K562 (cell line): ENCODE measurements at regions not wholly inside any gene's neighbourhood (a gene's known extent, or its start where the extent isn't known, plus 50 kb on each side); places are given as distances from the start of the nearest gene placed in this dataset.

Source experiments
- ATAC-seq: fragments of 200-7000 bp; cut with Tn5 transposase; 3 replicates; pipeline ENCODE4 v1.9.1; 2020; ENCODE audit warnings: moderate library complexity
- BruUV-seq: library from RNA; stranded (reverse); fragments of 400-500 nt; replicated peaks from 2 replicates; lab custom pipeline; 2021; lab: Mats Ljungman, UMichigan
- CTCF ChIA-PET: fragments of 300-600 bp; formaldehyde crosslinking; extraction: SDS; loops from one replicate; lab custom pipeline; 2021; ENCODE audit warnings: low intra/inter-chr PET ratio; lab: Yijun Ruan, JAX
- POLR2A ChIA-PET: fragments of 300-600, 350-650 bp; sonication (Branson Sonifier 250); formaldehyde crosslinking; extraction: SDS; loops from one replicate; lab custom pipeline; 2021; ENCODE audit warnings: antibody characterized with exemption, inconsistent platforms; lab: Yijun Ruan, JAX
- DNase-seq, 4 experiments: peaks; one replicate each; pipeline versions ENCODE4 v3.0.0 to v3.0.0-alpha.2; 2011 to 2018; ENCODE audit warnings: low spot score in 3 of 4, mixed read lengths in 3 of 4; ENCODE audit errors: extremely low read depth in 1 of 4
- FAIRE-seq: peaks from 2 replicates; lab custom pipeline; 2011; peaks lifted over from hg19 to GRCh38; lab: Jason Lieb, UNC
- H2AFZ ChIP-seq: 2 replicates; pipeline ENCODE4 v1.6.0; 2011; ENCODE audit warnings: low read depth, low read length, control low read depth, inconsistent platforms
- H3K27ac ChIP-seq: fragments of 200-600 bp; 3 replicates; pipeline ENCODE4 v1.8.0; 2011; ENCODE audit warnings: low read depth, mild to moderate bottlenecking, control low read depth, inconsistent platforms, low read length, moderate library complexity, mixed read lengths; ENCODE audit errors: extremely low read depth
- H3K27me3 ChIP-seq, 2 experiments: fragments of 300-600 bp in 1 of 2; 2 replicates in 1 of 2; 3 replicates in 1 of 2; pipeline versions ENCODE4 v1.6.0 to v1.8.0; 2011; ENCODE audit warnings: inconsistent platforms in 2 of 2, low read length in 2 of 2, mild to moderate bottlenecking in 1 of 2, mixed read lengths in 1 of 2, moderate library complexity in 1 of 2; ENCODE audit not compliant: control insufficient read depth in 2 of 2, insufficient read depth in 2 of 2
- H3K36me3 ChIP-seq: fragments of 300-600 bp; 3 replicates; pipeline ENCODE4 v1.8.0; 2011; ENCODE audit warnings: mild to moderate bottlenecking, low read length, inconsistent platforms; ENCODE audit not compliant: control insufficient read depth, insufficient read depth
- H3K4me1 ChIP-seq, 2 experiments: fragments of 200-600 bp in 1 of 2; replicated peaks in 1 of 2; 2 replicates in 1 of 2; 3 replicates in 1 of 2; pipeline versions ENCODE4 v1.5.1 to v1.8.0; 2011; ENCODE audit warnings: inconsistent platforms in 2 of 2, low read length in 2 of 2, mild to moderate bottlenecking in 1 of 2, mixed read lengths in 1 of 2, moderate library complexity in 1 of 2; ENCODE audit not compliant: control insufficient read depth in 2 of 2, insufficient read depth in 2 of 2
- H3K4me2 ChIP-seq: 2 replicates; pipeline ENCODE4 v1.6.1; 2011; ENCODE audit warnings: low read length, control low read depth, inconsistent platforms, mixed read lengths; ENCODE audit not compliant: insufficient read depth
- H3K4me3 ChIP-seq: fragments of 200-600 bp; sonication (generic), shearing (Covaris generic); 2 replicates; pipeline ENCODE4 v1.5.1; 2016; ENCODE audit warnings: control low read depth, inconsistent platforms
- H3K79me2 ChIP-seq: fragments of 200-600 bp; 3 replicates; pipeline ENCODE4 v1.8.0; 2011; ENCODE audit warnings: low read length, inconsistent platforms; ENCODE audit not compliant: control insufficient read depth, insufficient read depth
- H3K9ac ChIP-seq, 2 experiments: 2 replicates each; pipeline versions ENCODE4 v1.6.0 to v1.6.1; 2011; ENCODE audit warnings: low read depth in 2 of 2, low read length in 2 of 2, control low read depth in 1 of 2, inconsistent platforms in 1 of 2, mild to moderate bottlenecking in 1 of 2, mixed read lengths in 1 of 2; ENCODE audit not compliant: insufficient read depth in 1 of 2
- H3K9me1 ChIP-seq: one replicate; pipeline ENCODE4 v1.6.0; 2011; ENCODE audit warnings: inconsistent platforms, mild to moderate bottlenecking, low read length, moderate library complexity; ENCODE audit not compliant: control insufficient read depth, insufficient read depth
- H3K9me3 ChIP-seq: replicated peaks from 2 replicates; pipeline ENCODE4 v1.5.1; 2011; ENCODE audit warnings: low read depth, low read length, inconsistent platforms; ENCODE audit not compliant: control insufficient read depth, insufficient read depth
- H4K20me1 ChIP-seq: replicated peaks from 2 replicates; pipeline ENCODE4 v1.6.1; 2011; ENCODE audit warnings: low read length, inconsistent platforms, mixed read lengths; ENCODE audit not compliant: control insufficient read depth, insufficient read depth
- ATF6 ChIP-seq: sonication (generic); formaldehyde crosslinking; IDR thresholded peaks from 2 replicates; pipeline ENCODE4 v1.4.0; 2020; ENCODE audit warnings: mild to moderate bottlenecking, missing genetic modification reagents
- CAMTA2 ChIP-seq: fragments of 250-450 bp; sonication (Bioruptor Pico); conservative IDR thresholded peaks from 2 replicates; pipeline ENCODE4 v1.5.1; 2022
- DPF2 ChIP-seq: fragments of 450-650 bp; IDR thresholded peaks from 2 replicates; pipeline ENCODE4 v1.6.1; 2016
- GTF2F1 ChIP-seq: IDR thresholded peaks from 2 replicates; pipeline ENCODE4 v1.6.1; 2011; ENCODE audit warnings: low read depth, low read length, improper control_type of control experiment
- NR2F6 ChIP-seq: fragments of 450-650 bp; formaldehyde crosslinking; IDR thresholded peaks from 2 replicates; pipeline ENCODE4 v1.4.0; 2020; ENCODE audit warnings: mild to moderate bottlenecking
- NR4A1 ChIP-seq, 2 experiments: fragments of 250-450 bp in 1 of 2; fragments of 450-650 bp in 1 of 2; sonication (Bioruptor Pico) in 1 of 2; IDR thresholded peaks; 2 replicates each; pipeline versions ENCODE4 v1.4.0 to v1.6.1; 2016 to 2020; ENCODE audit warnings: mild to moderate bottlenecking in 2 of 2, missing compliant biosample characterization in 1 of 2, missing genetic modification characterization in 1 of 2, moderate library complexity in 1 of 2
- NUFIP1 ChIP-seq: fragments of 450-650 bp; IDR thresholded peaks from 2 replicates; pipeline ENCODE4 v1.6.1; 2018; ENCODE audit not compliant: partially characterized antibody
- RFX7 ChIP-seq: fragments of 250-450 bp; sonication (Bioruptor Pico); IDR thresholded peaks from 2 replicates; pipeline ENCODE4 v1.5.1; 2021; ENCODE audit warnings: mild to moderate bottlenecking
- ZFPM2 ChIP-seq: fragments of 250-450 bp; sonication (Bioruptor Pico); IDR thresholded peaks from 2 replicates; pipeline ENCODE4 v1.5.1; 2022; ENCODE audit warnings: mild to moderate bottlenecking
- ZNF23 ChIP-seq: fragments of 250-450 bp; sonication (Bioruptor Pico); IDR thresholded peaks from 2 replicates; pipeline ENCODE4 v1.4.0; 2020; ENCODE audit warnings: mild to moderate bottlenecking
- WGBS: fragments of 100-300 bp; shearing (Covaris generic); methylation state at CpG from one replicate; pipeline ENCODE4 v1.1.6; 2016; ENCODE audit warnings: low coverage, mixed read lengths; ENCODE audit not compliant: insufficient coverage; ENCODE audit errors: missing lambda C conversion rate; 5-methylcytosine and 5-hydroxymethylcytosine counted together
- in situ Hi-C: fragments of 300-500 bp; cut with MboI; formaldehyde crosslinking; loops from 4 replicates; pipeline ENCODE4 v1.15.0; 2018; ENCODE audit warnings: inconsistent platforms, mixed read lengths
- intact Hi-C: fragments of 100-400 bp; cut with micrococcal nuclease; formaldehyde crosslinking; loops from 2 replicates; pipeline ENCODE4 v1.14.2; 2022
- TF ChIP-seq, protein P1 (sequence below): fragments of 250-450 bp; sonication (Bioruptor Pico); IDR thresholded peaks from 2 replicates; pipeline ENCODE4 v1.8.0; 2022; ENCODE audit warnings: moderate library complexity, mild to moderate bottlenecking, inconsistent platforms
- TF ChIP-seq, protein P2 (sequence below), 2 experiments: IDR thresholded peaks in 1 of 2; conservative IDR thresholded peaks in 1 of 2; 2 replicates each; pipeline ENCODE4 v1.6.1; 2016; ENCODE audit warnings: low read depth in 2 of 2, mild to moderate bottlenecking in 1 of 2, missing compliant biosample characterization in 1 of 2, missing genetic modification characterization in 1 of 2, moderate library complexity in 1 of 2
- TF ChIP-seq, protein P3 (sequence below), 2 experiments: fragments of 200-800 bp in 1 of 2; sonication (Bioruptor generic) in 1 of 2; sonication (generic) in 1 of 2; formaldehyde crosslinking in 1 of 2; IDR thresholded peaks in 1 of 2; conservative IDR thresholded peaks in 1 of 2; 2 replicates each; pipeline versions ENCODE4 v1.5.0 to v1.6.1; 2016 to 2020; ENCODE audit warnings: missing compliant biosample characterization in 1 of 2, missing genetic modification characterization in 1 of 2, missing genetic modification reagents in 1 of 2

GRCh38 chr10:109698882-109699664 is 224.2 kb downstream of the XPNPEP1 start:
- Histone ChIP-seq H3K27ac (no peak overlapping the region), H3K4me1 (no peaks in the 10 kb centered on the region), H3K27me3 (no peaks in the 10 kb centered on the region), H3K4me2 (no peak overlapping the region), H2AFZ (no peak overlapping the region), H3K9me3 (no peaks in the 10 kb centered on the region), H3K36me3 (no peaks in the 10 kb centered on the region), H4K20me1 (no peaks in the 10 kb centered on the region), H3K79me2 (no peaks in the 10 kb centered on the region), H3K4me3 (no peak overlapping the region), H3K9ac (no peak overlapping the region), H3K9me1 (no peaks in the 10 kb centered on the region)
- ChIA-PET POLR2A (no interaction called here), CTCF (no interaction called here)
- ATAC-seq = no peak
- 0% methylated on average over 4 of the region's 5 CpGs for WGBS
- intact Hi-C loops = no loop called here
- no peak for DNase-seq
- BruUV-seq = no TSS peak
- in situ Hi-C loops = no loop called here
- FAIRE-seq = no peak
- TF ChIP-seq ZNF23 = no peak
- TF ChIP-seq RFX7 (CRISPR knock-in tag) = no peak
- TF ChIP-seq NR2F6 = no peak
- TF ChIP-seq ATF6 (CRISPR knock-in tag) = no peak
- no peak for TF ChIP-seq NR4A1 (CRISPR knock-in tag; IDR thresholded peaks at IDR 0.05)
- TF ChIP-seq NR4A1 (tag; IDR thresholded peaks at IDR 0.05) = no peak
- TF ChIP-seq NUFIP1 = no peak
- TF ChIP-seq, protein P1, sequence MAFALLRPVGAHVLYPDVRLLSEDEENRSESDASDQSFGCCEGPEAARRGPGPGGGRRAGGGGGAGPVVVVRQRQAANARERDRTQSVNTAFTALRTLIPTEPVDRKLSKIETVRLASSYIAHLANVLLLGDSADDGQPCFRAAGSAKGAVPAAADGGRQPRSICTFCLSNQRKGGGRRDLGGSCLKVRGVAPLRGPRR (CRISPR knock-in tag) = no peak
- no peak for TF ChIP-seq CAMTA2 (CRISPR knock-in tag)
- TF ChIP-seq, protein P2, sequence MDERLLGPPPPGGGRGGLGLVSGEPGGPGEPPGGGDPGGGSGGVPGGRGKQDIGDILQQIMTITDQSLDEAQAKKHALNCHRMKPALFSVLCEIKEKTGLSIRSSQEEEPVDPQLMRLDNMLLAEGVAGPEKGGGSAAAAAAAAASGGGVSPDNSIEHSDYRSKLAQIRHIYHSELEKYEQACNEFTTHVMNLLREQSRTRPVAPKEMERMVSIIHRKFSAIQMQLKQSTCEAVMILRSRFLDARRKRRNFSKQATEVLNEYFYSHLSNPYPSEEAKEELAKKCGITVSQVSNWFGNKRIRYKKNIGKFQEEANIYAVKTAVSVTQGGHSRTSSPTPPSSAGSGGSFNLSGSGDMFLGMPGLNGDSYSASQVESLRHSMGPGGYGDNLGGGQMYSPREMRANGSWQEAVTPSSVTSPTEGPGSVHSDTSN (CRISPR knock-in tag; IDR thresholded peaks at IDR 0.05; ENCODE audit: low read depth) = no peak
- TF ChIP-seq, protein P2 (tag; conservative IDR thresholded peaks at IDR 0.05; ENCODE audit: low read depth) = no peak
- no peak for TF ChIP-seq ZFPM2 (CRISPR knock-in tag)
- no peak for TF ChIP-seq DPF2
- no peak for TF ChIP-seq GTF2F1
- TF ChIP-seq, protein P3, sequence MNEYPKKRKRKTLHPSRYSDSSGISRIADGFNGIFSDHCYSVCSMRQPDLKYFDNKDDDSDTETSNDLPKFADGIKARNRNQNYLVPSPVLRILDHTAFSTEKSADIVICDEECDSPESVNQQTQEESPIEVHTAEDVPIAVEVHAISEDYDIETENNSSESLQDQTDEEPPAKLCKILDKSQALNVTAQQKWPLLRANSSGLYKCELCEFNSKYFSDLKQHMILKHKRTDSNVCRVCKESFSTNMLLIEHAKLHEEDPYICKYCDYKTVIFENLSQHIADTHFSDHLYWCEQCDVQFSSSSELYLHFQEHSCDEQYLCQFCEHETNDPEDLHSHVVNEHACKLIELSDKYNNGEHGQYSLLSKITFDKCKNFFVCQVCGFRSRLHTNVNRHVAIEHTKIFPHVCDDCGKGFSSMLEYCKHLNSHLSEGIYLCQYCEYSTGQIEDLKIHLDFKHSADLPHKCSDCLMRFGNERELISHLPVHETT (CRISPR knock-in tag; conservative IDR thresholded peaks at IDR 0.05 in 1 of 2, IDR thresholded peaks at IDR 0.05 in 1 of 2) = no peak
